Left lung (tissue), 4 donors: ENCODE measurements at regions not wholly inside any gene's neighbourhood (a gene's known extent, or its start where the extent isn't known, plus 50 kb on each side); places are given as distances from the start of the nearest gene placed in this dataset.

ENCODE experiments used
- ATAC-seq: fragments of 200-7000 bp; cut with Tn5 transposase; one replicate; pipeline ENCODE4 v1.9.1; 2020; ENCODE audit warnings: moderate library complexity
- DNase-seq, 4 donors: peaks; one replicate each; pipeline ENCODE4 v3.0.0-alpha.2; 2013 to 2020
- H3K27ac ChIP-seq, 2 donors: fragments of 200-600 bp; sonication (generic) in 1 of 2; one replicate each; pipeline versions ENCODE4 v1.5.0 to v1.8.0; 2020 to 2021
- H3K27me3 ChIP-seq, 2 donors: fragments of 200-600 bp; sonication (generic) in 1 of 2; one replicate each; pipeline versions ENCODE4 v1.5.0 to v1.8.0; 2020 to 2021
- H3K36me3 ChIP-seq, 2 donors: fragments of 200-600 bp; sonication (generic) in 1 of 2; one replicate each; pipeline versions ENCODE4 v1.5.0 to v1.8.0; 2020 to 2021
- H3K4me1 ChIP-seq, 2 donors: fragments of 200-600 bp; one replicate each; pipeline ENCODE4 v1.8.0; 2021
- H3K4me3 ChIP-seq, 2 donors: fragments of 200-600 bp; sonication (generic) in 1 of 2; one replicate each; pipeline versions ENCODE4 v1.5.0 to v1.8.0; 2020 to 2021; ENCODE audit warnings: mild to moderate bottlenecking in 1 of 2
- H3K9me3 ChIP-seq, 2 donors: fragments of 200-600 bp; sonication (generic) in 1 of 2; one replicate each; pipeline versions ENCODE4 v1.5.0 to v1.8.0; 2020 to 2021
- intact Hi-C, 2 donors: fragments of 100-400 bp; cut with DNase I; formaldehyde crosslinking; loops; one replicate each; pipeline versions ENCODE4 v1.11.2 to v1.14.2; 2022
- TF ChIP-seq, protein P1 (sequence below), 2 donors: fragments of 200-600 bp; sonication (generic) in 1 of 2; IDR thresholded peaks; one replicate each; pipeline versions ENCODE4 v1.5.0 to v1.8.0; 2021; ENCODE audit warnings: antibody characterized with exemption in 2 of 2
- donor health status: DM: no; HTN: yes; CAD: no.
- donor health status: DM: no; HTN: no; CAD: no.

DNA sequence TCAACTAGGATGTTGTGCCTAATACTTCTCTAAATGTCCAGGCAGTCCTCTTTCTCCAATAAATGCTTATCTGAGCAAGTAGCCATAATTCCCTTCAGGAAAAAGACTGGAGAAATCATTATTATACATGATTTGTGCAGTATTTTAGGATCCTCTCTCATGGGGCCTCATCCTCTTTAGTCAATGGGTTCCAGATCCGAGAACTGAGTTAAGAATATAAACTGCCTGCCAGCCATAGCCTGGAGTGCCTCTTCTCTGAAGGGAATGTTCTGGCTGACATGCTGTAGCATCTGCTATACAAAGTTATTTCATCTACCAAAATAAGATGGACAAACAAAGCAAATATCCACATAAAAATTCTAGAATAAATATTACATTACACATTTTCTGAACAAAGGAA is 334.0 kb upstream of the PRMT6 start:
- ATAC-seq (no peak), DNase-seq (no peak)
- Histone ChIP-seq H3K27ac (no peak overlapping the region), H3K36me3 (no peaks in the 10 kb centered on the region), H3K9me3 (peaks cover 0 to 12% of the 10 kb centered on the region in 2 donors), H3K4me1 (no peaks in the 10 kb centered on the region), H3K27me3 (no peaks in the 10 kb centered on the region), H3K4me3 (no peak overlapping the region)
- TF ChIP-seq, protein P1, sequence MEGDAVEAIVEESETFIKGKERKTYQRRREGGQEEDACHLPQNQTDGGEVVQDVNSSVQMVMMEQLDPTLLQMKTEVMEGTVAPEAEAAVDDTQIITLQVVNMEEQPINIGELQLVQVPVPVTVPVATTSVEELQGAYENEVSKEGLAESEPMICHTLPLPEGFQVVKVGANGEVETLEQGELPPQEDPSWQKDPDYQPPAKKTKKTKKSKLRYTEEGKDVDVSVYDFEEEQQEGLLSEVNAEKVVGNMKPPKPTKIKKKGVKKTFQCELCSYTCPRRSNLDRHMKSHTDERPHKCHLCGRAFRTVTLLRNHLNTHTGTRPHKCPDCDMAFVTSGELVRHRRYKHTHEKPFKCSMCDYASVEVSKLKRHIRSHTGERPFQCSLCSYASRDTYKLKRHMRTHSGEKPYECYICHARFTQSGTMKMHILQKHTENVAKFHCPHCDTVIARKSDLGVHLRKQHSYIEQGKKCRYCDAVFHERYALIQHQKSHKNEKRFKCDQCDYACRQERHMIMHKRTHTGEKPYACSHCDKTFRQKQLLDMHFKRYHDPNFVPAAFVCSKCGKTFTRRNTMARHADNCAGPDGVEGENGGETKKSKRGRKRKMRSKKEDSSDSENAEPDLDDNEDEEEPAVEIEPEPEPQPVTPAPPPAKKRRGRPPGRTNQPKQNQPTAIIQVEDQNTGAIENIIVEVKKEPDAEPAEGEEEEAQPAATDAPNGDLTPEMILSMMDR (IDR thresholded peaks at IDR 0.05): no peak
- intact Hi-C loops: no loop called here

DNA sequence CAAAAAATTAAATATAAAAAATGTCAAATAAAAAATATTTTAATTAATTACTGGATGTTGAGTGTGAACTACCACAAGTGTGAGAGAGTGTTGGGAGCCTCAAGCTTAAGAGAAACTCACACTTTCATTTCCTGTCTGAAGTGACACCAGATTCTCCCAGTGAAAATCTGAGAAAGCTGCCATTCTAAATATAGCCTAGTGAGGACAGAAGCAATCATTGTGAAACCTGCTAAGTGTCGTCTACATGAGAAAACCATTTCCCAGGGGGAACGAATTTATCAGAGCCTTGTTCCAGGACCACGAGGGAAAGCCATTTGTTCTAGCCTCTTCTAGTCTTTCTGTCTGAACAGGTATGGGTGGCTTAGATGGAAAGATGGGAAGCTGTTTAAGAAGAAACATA is 329.3 kb upstream of the PRMT6 start:
- Histone ChIP-seq H3K36me3 (no peaks in the 10 kb centered on the region), H3K4me3 (no peak overlapping the region), H3K27ac (no peak overlapping the region), H3K9me3 (peaks cover 0 to 10% of the 10 kb centered on the region in 2 donors), H3K27me3 (no peaks in the 10 kb centered on the region), H3K4me1 (no peaks in the 10 kb centered on the region)
- intact Hi-C loops: no loop called here
- no peak for DNase-seq
- no peak for ATAC-seq
- TF ChIP-seq, protein P1 (IDR thresholded peaks at IDR 0.05): no peak

GRCh38 chr1:106746448-106747085 is 309.9 kb upstream of the PRMT6 start:
- ATAC-seq (no peak), DNase-seq (no peak)
- TF ChIP-seq, protein P1 (IDR thresholded peaks at IDR 0.05): no peak
- Histone ChIP-seq H3K9me3 (no peaks in the 10 kb centered on the region), H3K4me3 (no peak overlapping the region), H3K27ac (no peak overlapping the region), H3K4me1 (no peaks in the 10 kb centered on the region), H3K27me3 (no peaks in the 10 kb centered on the region), H3K36me3 (no peaks in the 10 kb centered on the region)
- intact Hi-C loops: no loop called here

DNA sequence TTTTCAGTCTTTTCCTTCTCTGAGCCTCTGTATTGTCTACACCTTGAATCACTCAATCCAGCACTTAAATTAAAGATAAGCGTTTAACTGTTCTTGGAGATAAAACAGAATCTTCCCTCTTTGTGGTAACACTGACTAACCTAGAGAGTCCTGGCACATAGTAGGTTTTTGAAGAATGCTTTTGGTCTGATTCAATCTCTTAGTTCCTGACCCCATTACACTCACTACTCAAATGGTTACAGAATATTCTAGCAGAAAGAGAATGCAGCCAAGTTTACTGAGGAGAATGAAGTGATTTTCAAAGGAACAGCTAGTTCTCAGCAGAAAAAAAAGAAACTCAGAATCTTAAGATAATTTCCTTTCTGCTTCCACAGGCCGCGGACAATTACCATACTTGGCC is 309.2 kb upstream of the PRMT6 start:
- DNase-seq (peak in 2 of 4 donors; percentile 13 to 20), ATAC-seq (no peak)
- intact Hi-C loops: no loop called here
- Histone ChIP-seq H3K27ac (no peak overlapping the region), H3K4me1 (no peaks in the 10 kb centered on the region), H3K36me3 (no peaks in the 10 kb centered on the region), H3K4me3 (no peak overlapping the region), H3K27me3 (no peaks in the 10 kb centered on the region), H3K9me3 (no peaks in the 10 kb centered on the region)
- TF ChIP-seq, protein P1 (IDR thresholded peaks at IDR 0.05): no peak

GRCh38 chr1:106747791-106748190 is 308.7 kb upstream of the PRMT6 start:
- no peaks in the 10 kb centered on the region for H3K9me3 ChIP-seq
- no peaks in the 10 kb centered on the region for H3K4me1 ChIP-seq
- H3K36me3 ChIP-seq: no peaks in the 10 kb centered on the region
- H3K27ac ChIP-seq: no peak overlapping the region
- no peak overlapping the region for H3K4me3 ChIP-seq
- no peaks in the 10 kb centered on the region for H3K27me3 ChIP-seq
- intact Hi-C loops: no loop called here
- ATAC-seq (no peak), DNase-seq (peak in 1 of 4 donors; percentile 44)
- TF ChIP-seq, protein P1 (IDR thresholded peaks at IDR 0.05): no peak
